22Rv1 (cell line): ENCODE measurements at regions not wholly inside any gene's neighbourhood (a gene's known extent, or its start where the extent isn't known, plus 50 kb on each side); places are given as distances from the start of the nearest gene placed in this dataset.

Experiments used
- ZFX ChIP-seq: fragments of 450-650 bp; IDR thresholded peaks from 2 replicates; pipeline ENCODE4 v1.6.1; 2017; ENCODE audit warnings: antibody characterized with exemption, borderline replicate concordance
- TF ChIP-seq, protein P1 (sequence below): fragments of 450-650 bp; IDR thresholded peaks from 2 replicates; pipeline ENCODE4 v1.5.1; 2017; ENCODE audit warnings: mild to moderate bottlenecking

GRCh38 chr9:7377489-7377888, 422.1 kb downstream of the DMAC1 start:
- TF ChIP-seq, protein P1, sequence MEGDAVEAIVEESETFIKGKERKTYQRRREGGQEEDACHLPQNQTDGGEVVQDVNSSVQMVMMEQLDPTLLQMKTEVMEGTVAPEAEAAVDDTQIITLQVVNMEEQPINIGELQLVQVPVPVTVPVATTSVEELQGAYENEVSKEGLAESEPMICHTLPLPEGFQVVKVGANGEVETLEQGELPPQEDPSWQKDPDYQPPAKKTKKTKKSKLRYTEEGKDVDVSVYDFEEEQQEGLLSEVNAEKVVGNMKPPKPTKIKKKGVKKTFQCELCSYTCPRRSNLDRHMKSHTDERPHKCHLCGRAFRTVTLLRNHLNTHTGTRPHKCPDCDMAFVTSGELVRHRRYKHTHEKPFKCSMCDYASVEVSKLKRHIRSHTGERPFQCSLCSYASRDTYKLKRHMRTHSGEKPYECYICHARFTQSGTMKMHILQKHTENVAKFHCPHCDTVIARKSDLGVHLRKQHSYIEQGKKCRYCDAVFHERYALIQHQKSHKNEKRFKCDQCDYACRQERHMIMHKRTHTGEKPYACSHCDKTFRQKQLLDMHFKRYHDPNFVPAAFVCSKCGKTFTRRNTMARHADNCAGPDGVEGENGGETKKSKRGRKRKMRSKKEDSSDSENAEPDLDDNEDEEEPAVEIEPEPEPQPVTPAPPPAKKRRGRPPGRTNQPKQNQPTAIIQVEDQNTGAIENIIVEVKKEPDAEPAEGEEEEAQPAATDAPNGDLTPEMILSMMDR: no peak
- no peak for TF ChIP-seq ZFX
